PFSK-1 (cell line): ENCODE measurements at regions not wholly inside any gene's neighbourhood (a gene's known extent, or its start where the extent isn't known, plus 50 kb on each side); places are given as distances from the start of the nearest gene placed in this dataset.

Experiments used
- FOXP2 ChIP-seq: optimal IDR thresholded peaks from 2 replicates; pipeline ENCODE3; 2011; ENCODE audit warnings: borderline replicate concordance, control low read depth, inconsistent platforms; ENCODE audit not compliant: insufficient read depth; ENCODE audit errors: extremely low read length, extremely low read depth
- POLR2AphosphoS5 ChIP-seq: IDR thresholded peaks from 2 replicates; pipeline ENCODE4 v1.6.1; 2012; ENCODE audit warnings: low read depth, mild to moderate bottlenecking, control low read depth, low read length, moderate library complexity
- SIN3A ChIP-seq: IDR thresholded peaks from 2 replicates; pipeline ENCODE4 v1.6.1; 2012; ENCODE audit warnings: mild to moderate bottlenecking, low read length, moderate library complexity, borderline replicate concordance; ENCODE audit not compliant: insufficient read depth
- TAF1 ChIP-seq: IDR thresholded peaks from 2 replicates; pipeline ENCODE4 v1.6.1; 2012; ENCODE audit warnings: low read length, control low read depth, borderline replicate concordance; ENCODE audit not compliant: insufficient read depth
- TF ChIP-seq, protein P1 (sequence below), 2 experiments: IDR thresholded peaks; 2 replicates each; pipeline versions ENCODE4 v1.6.1 to v1.8.0; 2011 to 2012; ENCODE audit warnings: low read depth in 2 of 2, low read length in 2 of 2, control low read depth in 1 of 2, inconsistent platforms in 1 of 2, mild to moderate bottlenecking in 1 of 2, moderate library complexity in 1 of 2; ENCODE audit not compliant: insufficient read depth in 1 of 2

DNA sequence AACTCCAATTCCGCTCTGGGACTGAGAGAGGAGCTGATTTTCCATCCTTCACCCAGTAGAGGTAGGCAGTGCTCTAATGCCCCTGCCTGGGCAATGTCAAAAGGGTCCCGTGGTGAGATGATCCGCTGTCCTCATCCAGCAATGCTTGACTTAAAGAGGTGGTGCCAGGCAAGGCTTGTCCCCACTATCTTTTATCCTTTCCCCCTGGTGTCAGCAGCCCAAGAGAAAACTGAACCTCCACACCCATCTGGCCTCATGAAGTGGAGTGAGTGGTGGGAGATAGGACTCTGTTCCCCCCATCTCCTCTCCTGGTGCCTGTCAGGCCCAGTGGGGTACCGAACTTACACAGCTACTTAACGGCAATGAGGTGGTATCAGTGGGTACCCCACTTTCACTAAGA is 107.1 kb downstream of the ABHD5 start:
- TF ChIP-seq TAF1 = no peak

DNA sequence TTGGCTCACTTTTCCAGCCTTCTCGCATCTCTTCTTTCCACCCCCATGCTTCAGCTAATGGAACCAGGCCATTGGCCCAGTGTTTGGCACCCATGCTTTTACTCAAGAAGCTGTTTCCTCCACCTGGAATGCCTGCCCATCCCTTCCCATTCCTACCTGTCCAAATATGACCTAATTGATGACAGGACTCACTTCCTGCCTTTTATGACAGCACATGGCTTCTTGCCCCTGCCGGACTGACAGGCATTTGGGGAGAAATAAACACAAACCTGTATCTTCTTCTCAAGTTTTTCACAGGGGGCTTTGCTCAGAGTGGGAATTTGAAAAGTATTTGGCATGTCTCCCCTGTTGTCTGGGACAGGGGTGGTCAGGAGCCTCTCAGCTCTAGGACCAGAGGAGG is 120.1 kb downstream of the ABHD5 start:
- TF ChIP-seq POLR2AphosphoS5 = no peak
- no peak for TF ChIP-seq FOXP2
- no peak for TF ChIP-seq SIN3A
- TF ChIP-seq, protein P1, sequence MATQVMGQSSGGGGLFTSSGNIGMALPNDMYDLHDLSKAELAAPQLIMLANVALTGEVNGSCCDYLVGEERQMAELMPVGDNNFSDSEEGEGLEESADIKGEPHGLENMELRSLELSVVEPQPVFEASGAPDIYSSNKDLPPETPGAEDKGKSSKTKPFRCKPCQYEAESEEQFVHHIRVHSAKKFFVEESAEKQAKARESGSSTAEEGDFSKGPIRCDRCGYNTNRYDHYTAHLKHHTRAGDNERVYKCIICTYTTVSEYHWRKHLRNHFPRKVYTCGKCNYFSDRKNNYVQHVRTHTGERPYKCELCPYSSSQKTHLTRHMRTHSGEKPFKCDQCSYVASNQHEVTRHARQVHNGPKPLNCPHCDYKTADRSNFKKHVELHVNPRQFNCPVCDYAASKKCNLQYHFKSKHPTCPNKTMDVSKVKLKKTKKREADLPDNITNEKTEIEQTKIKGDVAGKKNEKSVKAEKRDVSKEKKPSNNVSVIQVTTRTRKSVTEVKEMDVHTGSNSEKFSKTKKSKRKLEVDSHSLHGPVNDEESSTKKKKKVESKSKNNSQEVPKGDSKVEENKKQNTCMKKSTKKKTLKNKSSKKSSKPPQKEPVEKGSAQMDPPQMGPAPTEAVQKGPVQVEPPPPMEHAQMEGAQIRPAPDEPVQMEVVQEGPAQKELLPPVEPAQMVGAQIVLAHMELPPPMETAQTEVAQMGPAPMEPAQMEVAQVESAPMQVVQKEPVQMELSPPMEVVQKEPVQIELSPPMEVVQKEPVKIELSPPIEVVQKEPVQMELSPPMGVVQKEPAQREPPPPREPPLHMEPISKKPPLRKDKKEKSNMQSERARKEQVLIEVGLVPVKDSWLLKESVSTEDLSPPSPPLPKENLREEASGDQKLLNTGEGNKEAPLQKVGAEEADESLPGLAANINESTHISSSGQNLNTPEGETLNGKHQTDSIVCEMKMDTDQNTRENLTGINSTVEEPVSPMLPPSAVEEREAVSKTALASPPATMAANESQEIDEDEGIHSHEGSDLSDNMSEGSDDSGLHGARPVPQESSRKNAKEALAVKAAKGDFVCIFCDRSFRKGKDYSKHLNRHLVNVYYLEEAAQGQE (IDR thresholded peaks at IDR 0.05; ENCODE audit: insufficient read depth in 1 of 2, low read depth in 2 of 2, low read length in 2 of 2) = no peak
- TF ChIP-seq TAF1 = no peak

DNA sequence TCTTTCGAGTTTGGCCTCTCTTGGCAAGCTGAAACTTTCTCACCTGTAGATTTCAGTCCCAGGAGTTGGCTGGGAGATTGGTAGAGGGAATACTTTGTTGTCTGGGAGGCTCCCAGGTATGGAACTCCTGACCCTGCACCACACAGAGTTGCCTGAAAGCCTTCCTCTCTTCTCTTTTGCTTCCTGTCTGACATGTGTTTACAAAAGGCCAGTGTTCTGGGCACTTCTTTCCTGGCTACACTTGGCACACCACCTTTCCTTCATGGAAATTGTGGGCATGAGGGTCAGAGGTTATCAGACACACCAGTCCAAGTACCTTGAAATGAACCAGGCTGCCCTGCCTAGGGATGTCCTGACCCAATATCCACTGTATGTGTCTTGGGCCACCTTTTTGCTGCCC is 123.7 kb downstream of the ABHD5 start:
- TF ChIP-seq TAF1 = no peak
- no peak for TF ChIP-seq SIN3A
- TF ChIP-seq, protein P1 (IDR thresholded peaks at IDR 0.05; ENCODE audit: insufficient read depth in 1 of 2, low read depth in 2 of 2, low read length in 2 of 2) = no peak

DNA sequence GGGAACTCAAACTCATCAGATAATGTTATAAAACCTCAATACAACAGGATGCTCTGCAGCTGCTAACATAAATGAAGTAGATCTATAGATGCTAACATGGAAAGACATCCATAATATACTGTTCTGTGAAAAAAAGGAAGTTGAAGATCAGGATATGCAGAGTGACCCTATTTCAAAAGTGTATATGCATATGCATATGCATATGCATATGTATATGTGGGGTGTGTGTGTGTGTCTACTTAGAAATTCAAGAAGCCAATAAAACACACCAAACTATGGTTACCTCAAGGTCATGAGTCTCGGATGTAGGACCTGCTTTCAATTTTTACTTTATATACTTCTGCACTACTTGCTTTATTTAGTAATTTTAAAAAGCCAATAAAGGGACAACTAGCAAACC is 125.6 kb downstream of the ABHD5 start:
- TF ChIP-seq, protein P1 (IDR thresholded peaks at IDR 0.05; ENCODE audit: insufficient read depth in 1 of 2, low read depth in 2 of 2, low read length in 2 of 2) = no peak
- no peak for TF ChIP-seq SIN3A
- no peak for TF ChIP-seq POLR2AphosphoS5
- TF ChIP-seq FOXP2 = no peak
- TF ChIP-seq TAF1 = no peak

DNA sequence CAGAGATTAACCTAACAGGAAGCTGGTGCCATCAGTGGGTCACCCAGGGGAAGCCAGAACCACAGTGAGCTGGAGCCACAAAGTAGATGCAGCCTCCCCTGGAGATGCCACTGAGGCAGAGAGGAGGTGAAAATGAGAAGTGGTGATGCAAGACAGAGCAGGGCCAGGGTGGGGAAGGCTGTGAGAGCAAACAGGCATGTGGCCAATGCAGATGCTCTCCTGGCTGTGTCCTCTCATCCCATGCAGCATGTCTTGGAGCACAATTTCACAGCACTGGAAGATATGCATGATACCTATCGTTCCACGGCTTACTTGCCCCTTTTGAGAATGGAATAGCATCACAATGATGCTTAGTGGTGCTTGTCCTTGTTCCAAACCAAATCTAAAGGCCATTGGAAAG is 126.3 kb downstream of the ABHD5 start:
- TF ChIP-seq POLR2AphosphoS5 = no peak
- TF ChIP-seq FOXP2 = no peak
- TF ChIP-seq, protein P1 (IDR thresholded peaks at IDR 0.05; ENCODE audit: insufficient read depth in 1 of 2, low read depth in 2 of 2, low read length in 2 of 2) = no peak
- no peak for TF ChIP-seq SIN3A
- TF ChIP-seq TAF1 = no peak
